Thymus (tissue), 11 donors: ENCODE measurements at regions not wholly inside any gene's neighbourhood (a gene's known extent, or its start where the extent isn't known, plus 50 kb on each side); places are given as distances from the start of the nearest gene placed in this dataset.
"Not testable (repeated sequence)": the region's sequence is repeated elsewhere in the genome, so short reads cannot be mapped to it uniquely, and the experiment has no call there.

Experiments used
- DNase-seq, 9 donors: peaks; one replicate each; pipeline ENCODE4 v3.0.0-alpha.2; 2013; ENCODE audit warnings: low spot score in 9 of 9, low read depth in 6 of 9, missing footprints in 1 of 9
- H3K27ac ChIP-seq, 2 donors: one replicate each; pipeline ENCODE4 v1.5.1; 2013; ENCODE audit warnings: control low read depth in 1 of 2, low read depth in 1 of 2, low read length in 1 of 2, mild to moderate bottlenecking in 1 of 2, moderate library complexity in 1 of 2
- H3K27me3 ChIP-seq, 2 donors: one replicate each; pipeline ENCODE4 v1.5.1; 2013; ENCODE audit warnings: low read length in 1 of 2; ENCODE audit not compliant: control insufficient read depth in 2 of 2, insufficient read depth in 1 of 2
- H3K36me3 ChIP-seq, 2 donors: one replicate each; pipeline ENCODE4 v1.5.1; 2013; ENCODE audit warnings: low read length in 1 of 2, mild to moderate bottlenecking in 1 of 2, moderate library complexity in 1 of 2; ENCODE audit not compliant: control insufficient read depth in 2 of 2, insufficient read depth in 2 of 2
- H3K4me1 ChIP-seq, 2 donors: one replicate each; pipeline ENCODE4 v1.5.1; 2013; ENCODE audit warnings: low read length in 2 of 2; ENCODE audit not compliant: control insufficient read depth in 2 of 2, insufficient read depth in 2 of 2
- H3K4me3 ChIP-seq, 2 donors: one replicate each; pipeline ENCODE4 v1.5.1; 2013; ENCODE audit warnings: low read length in 2 of 2, control low read depth in 1 of 2, mild to moderate bottlenecking in 1 of 2
- H3K9me3 ChIP-seq, 2 donors: one replicate each; pipeline ENCODE4 v1.5.1; 2013; ENCODE audit warnings: low read length in 1 of 2, mild to moderate bottlenecking in 1 of 2; ENCODE audit not compliant: control insufficient read depth in 2 of 2, insufficient read depth in 1 of 2
- WGBS: extraction: QIAGEN DNeasy Blood & Tissue Kit; methylation state at CpG from one replicate; pipeline ENCODE4 v1.1.7; 2013; 5-methylcytosine and 5-hydroxymethylcytosine counted together
- donor health status: healthy.

DNA sequence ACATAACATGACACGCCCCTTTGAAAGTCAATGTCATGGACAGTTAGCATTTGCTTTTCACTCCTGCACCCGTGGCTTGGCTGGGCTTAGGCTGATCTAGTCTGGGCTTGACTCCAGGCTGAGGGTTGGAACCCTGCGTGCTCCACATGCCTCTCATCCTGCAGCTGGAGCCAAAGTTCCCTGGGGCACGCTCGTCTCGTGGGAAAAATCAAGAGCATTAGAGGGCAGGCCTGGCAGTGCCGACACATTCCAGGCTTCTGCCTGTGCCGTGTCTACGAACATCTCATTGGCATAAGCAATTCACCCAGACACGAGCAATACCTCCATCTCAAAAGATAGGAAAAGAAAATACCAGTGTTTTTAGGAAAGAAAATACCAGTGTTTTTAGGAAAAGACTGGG is 342.7 kb upstream of the SULF2 start:
- H3K36me3 ChIP-seq, DNase-seq, H3K27me3 ChIP-seq, H3K9me3 ChIP-seq, H3K4me3 ChIP-seq, H3K27ac ChIP-seq: not testable (repeated sequence)
- H3K4me1 ChIP-seq, result peaks cover 2 to 14% of the 10 kb centered on the region in 2 donors
- 93% methylated on average over 10 of the region's 10 CpGs for WGBS

DNA sequence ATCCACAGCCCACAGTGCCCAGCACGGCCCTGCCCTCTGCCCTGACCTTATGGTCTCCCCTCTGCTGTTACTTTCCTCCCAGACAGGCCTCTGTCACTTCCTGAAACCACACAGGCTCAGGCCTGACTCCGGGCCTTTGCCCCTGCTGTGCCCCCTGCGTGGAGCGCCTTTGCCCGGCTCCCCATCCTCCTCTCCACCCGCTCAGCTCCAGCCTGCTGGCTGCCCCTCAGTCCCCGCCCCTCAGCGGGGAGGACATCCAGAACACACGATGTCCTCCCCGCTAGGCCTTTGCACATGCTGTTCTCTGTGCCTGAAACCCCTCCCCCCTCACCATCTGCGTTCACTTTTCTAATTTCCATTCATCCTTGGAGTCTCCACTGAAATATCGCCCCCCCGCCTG is 341.9 kb upstream of the SULF2 start:
- 73% methylated on average over 13 of the region's 13 CpGs for WGBS

DNA sequence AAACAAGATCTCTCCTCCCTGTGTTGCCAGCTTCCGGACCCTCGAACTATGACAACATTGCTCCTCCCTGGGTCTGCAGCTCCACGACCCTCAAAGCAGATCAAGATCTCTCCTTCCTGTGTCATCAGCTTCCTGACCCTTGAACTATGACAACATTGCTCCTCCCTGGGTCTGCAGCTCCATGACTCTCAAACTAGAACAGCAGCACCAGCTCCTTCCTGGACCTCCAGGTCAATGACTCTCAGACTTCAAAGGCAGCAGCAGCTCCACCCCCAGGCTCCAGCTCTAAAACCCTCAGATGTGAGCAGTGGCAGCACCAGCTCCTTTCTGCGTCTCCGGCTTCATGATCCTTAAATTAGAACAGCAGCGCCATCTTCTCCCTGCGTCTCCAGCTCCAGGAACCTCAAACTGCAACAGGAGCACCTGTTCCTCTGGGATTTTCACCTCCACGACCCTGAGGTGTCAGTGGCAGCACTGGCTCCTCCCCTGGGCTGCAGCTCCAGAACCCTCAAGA is 341.0 kb upstream of the SULF2 start:
- 78% methylated on average over 8 of the region's 8 CpGs for WGBS
- H3K4me1 ChIP-seq, result peaks cover 2 to 14% of the 10 kb centered on the region in 2 donors
- peak in 6 of 9 donors; percentile 2 to 42 (median 18) for DNase-seq
- H3K4me3 ChIP-seq, result no peak overlapping the region
- no peaks in the 10 kb centered on the region for H3K36me3 ChIP-seq
- H3K27ac ChIP-seq, result no peak overlapping the region
- H3K27me3 ChIP-seq, result no peaks in the 10 kb centered on the region
- H3K9me3 ChIP-seq, result no peaks in the 10 kb centered on the region

More for the DNA sequence above, 341.9 kb upstream of the SULF2 start:
- DNase-seq, H3K27me3 ChIP-seq, H3K4me3 ChIP-seq, H3K36me3 ChIP-seq, H3K9me3 ChIP-seq, H3K27ac ChIP-seq: not testable (repeated sequence)
- peaks cover 2 to 14% of the 10 kb centered on the region in 2 donors for H3K4me1 ChIP-seq

DNA sequence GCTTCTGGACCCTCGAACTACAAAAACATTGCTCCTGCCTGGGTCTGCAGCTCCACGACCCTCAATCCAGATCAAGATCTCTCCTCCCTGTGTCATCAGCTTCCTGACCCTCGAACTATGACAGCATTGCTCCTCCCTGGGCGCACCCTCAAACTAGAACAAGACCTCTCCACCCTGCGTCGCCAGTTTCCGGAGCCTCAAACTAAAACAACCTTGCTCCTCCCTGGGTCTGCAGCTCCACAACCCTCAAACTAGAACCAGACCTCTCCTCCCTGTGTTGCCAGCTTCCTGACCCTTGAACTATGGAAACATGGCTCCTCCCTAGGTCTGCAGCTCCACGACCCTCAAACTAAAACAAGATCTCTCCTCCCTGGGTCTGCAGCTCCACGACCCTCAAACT is 339.7 kb upstream of the SULF2 start:
- no peak for DNase-seq
- Histone ChIP-seq H3K27ac (no peak overlapping the region), H3K36me3 (no peaks in the 10 kb centered on the region), H3K27me3 (no peaks in the 10 kb centered on the region), H3K4me3 (no peak overlapping the region), H3K4me1 (peaks cover 2 to 14% of the 10 kb centered on the region in 2 donors), H3K9me3 (no peaks in the 10 kb centered on the region)
- WGBS, result 83% methylated on average over 9 of the region's 9 CpGs

DNA sequence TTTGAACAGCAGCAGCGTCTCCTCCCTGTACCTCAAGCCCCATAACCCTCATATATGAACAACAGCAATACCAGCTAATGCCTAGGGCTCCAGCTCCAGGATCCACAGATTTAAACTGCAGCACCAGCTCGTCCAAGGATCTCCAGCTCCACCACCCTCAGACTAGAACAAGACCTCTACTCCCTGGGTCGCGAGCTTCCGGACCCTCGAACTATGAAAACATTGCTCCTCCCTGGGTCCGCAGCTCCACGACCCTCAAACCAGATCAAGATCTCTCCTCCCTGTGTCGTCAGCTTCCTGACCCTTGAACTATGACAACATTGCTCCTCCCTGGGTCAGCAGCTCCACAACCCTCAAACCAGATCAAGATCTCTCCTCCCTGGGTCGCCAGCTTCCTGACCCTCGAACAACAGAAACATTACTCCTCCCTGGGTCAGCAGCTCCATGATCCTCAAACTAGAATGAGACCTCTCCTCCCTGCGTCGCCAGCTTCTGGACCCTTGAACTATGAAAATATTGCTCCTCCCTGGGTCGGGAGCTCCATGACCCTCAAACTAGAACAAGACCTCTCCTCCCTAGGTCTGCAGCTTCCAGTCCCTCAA is 339.0 kb upstream of the SULF2 start:
- Histone ChIP-seq H3K4me3 (no peak overlapping the region), H3K4me1 (peaks cover 2 to 12% of the 10 kb centered on the region in 2 donors), H3K27ac (no peak overlapping the region), H3K27me3 (no peaks in the 10 kb centered on the region), H3K36me3 (no peaks in the 10 kb centered on the region), H3K9me3 (no peaks in the 10 kb centered on the region)
- WGBS, result 79% methylated on average over 14 of the region's 14 CpGs
- no peak for DNase-seq

DNA sequence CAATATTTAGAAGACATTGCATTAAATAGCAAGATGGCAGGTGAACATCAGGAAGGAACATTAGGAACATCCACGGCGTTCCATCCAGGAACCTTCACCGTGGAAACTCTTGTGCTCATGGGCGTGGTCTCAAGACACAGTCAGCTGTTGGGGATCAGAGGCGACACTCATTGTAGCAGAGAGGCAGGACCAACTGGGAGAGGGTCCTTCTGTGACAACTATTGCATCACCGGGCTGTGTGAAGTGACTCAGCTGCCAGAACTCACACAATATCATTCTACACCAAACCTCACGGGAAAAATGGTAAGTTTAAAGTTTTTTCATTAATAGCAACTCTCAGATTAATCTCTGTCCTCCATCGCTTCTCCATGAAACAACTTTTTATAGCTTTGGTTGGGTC is 334.8 kb upstream of the SULF2 start:
- Histone ChIP-seq H3K4me3 (no peak overlapping the region), H3K9me3 (no peaks in the 10 kb centered on the region), H3K4me1 (no peaks in the 10 kb centered on the region), H3K27me3 (no peaks in the 10 kb centered on the region), H3K36me3 (no peaks in the 10 kb centered on the region), H3K27ac (no peak overlapping the region)
- WGBS, result 95% methylated on average over 8 of the region's 8 CpGs
- no peak for DNase-seq

DNA sequence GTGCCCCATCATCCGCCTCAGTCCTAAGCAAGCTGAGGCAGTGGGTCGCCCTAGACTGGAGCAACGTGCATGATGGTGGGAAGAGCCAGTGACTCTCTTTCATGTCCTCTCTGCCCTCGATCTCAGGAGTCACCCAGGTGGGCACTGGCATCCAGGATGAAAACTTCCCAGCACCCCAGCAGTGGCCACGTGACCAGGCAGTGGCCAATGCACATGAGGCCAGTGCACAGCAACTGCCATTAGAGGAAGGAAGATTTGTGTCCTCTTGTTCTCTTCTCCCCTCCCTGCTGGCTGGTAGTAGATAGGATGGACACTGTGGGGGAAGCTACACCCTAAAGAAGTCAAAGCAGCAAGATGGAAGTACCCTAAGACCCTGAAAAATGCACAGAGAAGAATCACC is 334.1 kb upstream of the SULF2 start:
- H3K27ac ChIP-seq, H3K4me1 ChIP-seq, H3K4me3 ChIP-seq, H3K27me3 ChIP-seq, H3K9me3 ChIP-seq, DNase-seq, H3K36me3 ChIP-seq: not testable (repeated sequence)
- WGBS, result 87% methylated on average over 5 of the region's 5 CpGs

DNA sequence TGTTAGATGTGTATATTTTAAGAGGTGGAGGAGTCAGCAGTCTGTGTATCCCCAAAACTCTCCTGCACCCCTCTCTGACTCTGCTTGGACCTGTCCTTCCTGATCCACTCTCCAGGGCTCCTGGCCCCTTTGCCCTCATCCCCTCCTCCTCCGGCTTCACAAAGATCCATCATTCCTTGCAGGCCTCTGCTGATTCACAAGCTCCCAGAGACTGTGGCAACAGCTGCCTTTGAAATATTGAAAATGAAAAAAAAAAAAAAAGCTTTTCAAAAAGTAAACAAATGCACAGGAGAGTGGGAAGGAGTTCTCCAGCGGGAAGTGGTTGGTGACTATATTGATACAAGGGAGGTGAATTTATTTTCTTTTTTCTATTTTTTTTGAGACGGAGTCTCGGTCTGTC is 330.2 kb upstream of the SULF2 start:
- no peaks in the 10 kb centered on the region for H3K36me3 ChIP-seq
- H3K4me3 ChIP-seq, result no peak overlapping the region
- H3K4me1 ChIP-seq, result no peaks in the 10 kb centered on the region
- no peak overlapping the region for H3K27ac ChIP-seq
- no peak for DNase-seq
- no peaks in the 10 kb centered on the region for H3K9me3 ChIP-seq
- H3K27me3 ChIP-seq, result no peaks in the 10 kb centered on the region
- 95% methylated on average over 4 of the region's 4 CpGs for WGBS

DNA sequence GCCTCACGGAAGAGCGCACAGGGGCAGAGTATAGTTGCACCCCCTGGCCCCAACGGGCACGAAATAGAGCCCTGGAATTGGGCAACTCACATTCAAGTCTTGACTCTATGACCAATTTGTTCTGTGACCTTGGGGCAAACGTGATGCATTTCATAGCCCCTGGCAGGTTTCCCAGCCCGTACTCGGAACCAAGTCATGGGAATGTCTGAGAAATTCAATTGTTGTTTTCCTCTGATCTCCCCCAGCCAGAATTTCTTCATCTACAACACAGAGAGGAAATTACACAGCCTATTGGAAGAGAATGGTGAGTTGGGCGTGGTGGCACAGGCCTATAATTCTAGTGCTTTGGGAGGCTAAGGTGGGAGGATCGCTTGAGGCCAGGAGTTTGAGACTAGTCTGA is 322.3 kb upstream of the SULF2 start:
- DNase-seq, result no peak
- H3K27ac ChIP-seq, result no peak overlapping the region
- peaks cover 0 to 4% of the 10 kb centered on the region in 2 donors for H3K9me3 ChIP-seq
- H3K36me3 ChIP-seq, result no peaks in the 10 kb centered on the region
- H3K27me3 ChIP-seq, result no peaks in the 10 kb centered on the region
- WGBS, result 88% methylated on average over 9 of the region's 9 CpGs
- H3K4me3 ChIP-seq, result no peak overlapping the region
- H3K4me1 ChIP-seq, result no peaks in the 10 kb centered on the region
